A673 (cell line): ENCODE measurements at regions not wholly inside any gene's neighbourhood (a gene's known extent, or its start where the extent isn't known, plus 50 kb on each side); places are given as distances from the start of the nearest gene placed in this dataset.
A peak's percentile ranks its signal among the peaks of the same experiment; 100 is the strongest.

Experiments
- BruUV-seq: library from RNA; stranded (reverse); fragments of 400-500 nt; replicated peaks from 2 replicates; lab custom pipeline; 2021; lab: Mats Ljungman, UMichigan
- CTCF ChIA-PET: fragments of 300-600 bp; sonication (Branson Sonifier 250); formaldehyde crosslinking; loops from one replicate; lab custom pipeline; 2022; ENCODE audit warnings: antibody characterized with exemption; lab: Charles Lee
- POLR2A ChIA-PET: fragments of 300-600 bp; sonication (Branson Sonifier 250); formaldehyde crosslinking; loops from one replicate; lab custom pipeline; 2022; ENCODE audit warnings: antibody characterized with exemption; ENCODE audit not compliant: low non-redundant PET; lab: Charles Lee
- DNase-seq: peaks from one replicate; pipeline ENCODE4 v3.0.0-alpha.2; 2015; ENCODE audit warnings: low spot score
- H3K27ac ChIP-seq: fragments of 200-600 bp; sonication (generic); 2 replicates; pipeline ENCODE4 v1.5.1; 2016; ENCODE audit warnings: mixed run types, low read depth, mild to moderate bottlenecking, mixed read lengths, antibody characterized with exemption, low read length; ENCODE audit not compliant: poor library complexity, severe bottlenecking
- H3K27me3 ChIP-seq: fragments of 200-600 bp; sonication (generic); replicated peaks from 2 replicates; pipeline ENCODE4 v1.6.1; 2017; ENCODE audit warnings: mixed run types, low read depth, mild to moderate bottlenecking, mixed read lengths, antibody characterized with exemption, low read length; ENCODE audit not compliant: insufficient read depth, poor library complexity
- H3K36me3 ChIP-seq: fragments of 200-600 bp; sonication (generic); 2 replicates; pipeline ENCODE4 v1.6.1; 2016; ENCODE audit warnings: mixed run types, mild to moderate bottlenecking, mixed read lengths, antibody characterized with exemption, low read length; ENCODE audit not compliant: insufficient read depth, poor library complexity, severe bottlenecking
- H3K4me1 ChIP-seq: fragments of 200-600 bp; sonication (generic); 2 replicates; pipeline ENCODE4 v1.6.1; 2017; ENCODE audit warnings: mixed run types, mild to moderate bottlenecking, mixed read lengths, antibody characterized with exemption, low read length; ENCODE audit not compliant: insufficient read depth, poor library complexity, severe bottlenecking
- H3K4me3 ChIP-seq: fragments of 200-600 bp; sonication (generic); 2 replicates; pipeline ENCODE4 v1.5.1; 2016; ENCODE audit warnings: low read depth, mixed run types, mild to moderate bottlenecking, mixed read lengths, low read length; ENCODE audit not compliant: poor library complexity, severe bottlenecking
- H3K9me3 ChIP-seq: fragments of 200-600 bp; sonication (generic); 2 replicates; pipeline ENCODE4 v1.6.1; 2016; ENCODE audit warnings: mixed run types, low read depth, mild to moderate bottlenecking, mixed read lengths, antibody characterized with exemption, low read length; ENCODE audit not compliant: poor library complexity, severe bottlenecking
- EZH2 ChIP-seq: fragments of 200-600 bp; sonication (generic); IDR thresholded peaks from 2 replicates; pipeline ENCODE4 v1.6.1; 2017; ENCODE audit warnings: borderline replicate concordance, low read depth, mild to moderate bottlenecking, mixed read lengths, antibody characterized with exemption, low read length; ENCODE audit not compliant: poor library complexity, severe bottlenecking
- intact Hi-C: fragments of 100-400 bp; cut with micrococcal nuclease; formaldehyde crosslinking; loops from one replicate; pipeline ENCODE4 v1.10.0; 2022; ENCODE audit not compliant: unreplicated experiment
- TF ChIP-seq, protein P1 (sequence below): fragments of 300-800, 200-600 bp; sonication (generic); conservative IDR thresholded peaks from 2 replicates; pipeline ENCODE4 v1.5.1; 2017; ENCODE audit warnings: low read depth, mild to moderate bottlenecking, antibody characterized with exemption, low read length, moderate library complexity, mixed read lengths

DNA sequence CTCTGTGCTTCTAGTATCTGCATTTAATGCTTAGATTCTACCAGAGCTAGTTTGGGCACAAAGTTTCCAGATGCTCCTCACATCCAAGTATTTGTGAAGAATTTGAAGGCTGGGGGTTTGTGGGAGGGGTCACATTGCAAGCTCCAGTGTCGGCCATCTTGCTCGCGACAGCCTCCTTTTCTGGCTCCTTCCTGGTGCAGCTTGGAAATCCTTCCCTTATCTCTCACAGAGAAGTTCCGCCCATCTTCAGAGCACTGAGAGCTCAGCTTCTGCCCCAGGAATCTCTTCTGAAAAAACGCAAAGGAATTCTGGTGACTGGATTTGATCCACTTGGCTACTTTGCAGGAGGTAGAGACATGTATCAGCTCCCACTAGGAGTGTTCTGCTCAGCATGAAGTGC, 497.5 kb downstream of the TBC1D22A start:
- H3K9me3 ChIP-seq, result no peaks in the 10 kb centered on the region
- CTCF ChIA-PET, result no interaction called here
- peaks cover 9% of the 10 kb centered on the region for H3K27me3 ChIP-seq
- intact Hi-C loops, result no loop called here
- H3K4me3 ChIP-seq, result no peak overlapping the region
- no TSS peak for BruUV-seq
- H3K36me3 ChIP-seq, result no peaks in the 10 kb centered on the region
- no peak overlapping the region for H3K27ac ChIP-seq
- peak; percentile 15 for DNase-seq
- POLR2A ChIA-PET, result no interaction called here
- TF ChIP-seq EZH2, result no peak
- TF ChIP-seq, protein P1, sequence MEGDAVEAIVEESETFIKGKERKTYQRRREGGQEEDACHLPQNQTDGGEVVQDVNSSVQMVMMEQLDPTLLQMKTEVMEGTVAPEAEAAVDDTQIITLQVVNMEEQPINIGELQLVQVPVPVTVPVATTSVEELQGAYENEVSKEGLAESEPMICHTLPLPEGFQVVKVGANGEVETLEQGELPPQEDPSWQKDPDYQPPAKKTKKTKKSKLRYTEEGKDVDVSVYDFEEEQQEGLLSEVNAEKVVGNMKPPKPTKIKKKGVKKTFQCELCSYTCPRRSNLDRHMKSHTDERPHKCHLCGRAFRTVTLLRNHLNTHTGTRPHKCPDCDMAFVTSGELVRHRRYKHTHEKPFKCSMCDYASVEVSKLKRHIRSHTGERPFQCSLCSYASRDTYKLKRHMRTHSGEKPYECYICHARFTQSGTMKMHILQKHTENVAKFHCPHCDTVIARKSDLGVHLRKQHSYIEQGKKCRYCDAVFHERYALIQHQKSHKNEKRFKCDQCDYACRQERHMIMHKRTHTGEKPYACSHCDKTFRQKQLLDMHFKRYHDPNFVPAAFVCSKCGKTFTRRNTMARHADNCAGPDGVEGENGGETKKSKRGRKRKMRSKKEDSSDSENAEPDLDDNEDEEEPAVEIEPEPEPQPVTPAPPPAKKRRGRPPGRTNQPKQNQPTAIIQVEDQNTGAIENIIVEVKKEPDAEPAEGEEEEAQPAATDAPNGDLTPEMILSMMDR, result no peak
- no peaks in the 10 kb centered on the region for H3K4me1 ChIP-seq

DNA sequence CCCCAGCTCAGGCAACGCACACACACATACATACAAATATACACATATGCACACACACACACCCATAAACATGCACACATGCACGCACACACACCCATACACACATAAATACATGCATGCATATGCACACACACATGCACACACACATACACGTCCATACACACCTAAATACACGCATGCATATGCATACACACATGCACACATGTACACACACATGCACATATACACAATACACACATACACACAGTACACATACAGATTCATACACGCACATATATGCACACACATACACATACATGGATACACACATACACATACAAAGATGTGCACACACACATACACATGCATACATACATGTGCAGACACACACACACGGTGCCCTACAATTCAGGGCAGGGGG, 496.6 kb downstream of the TBC1D22A start:
- TF ChIP-seq, protein P1, result no peak
- TF ChIP-seq EZH2, result no peak
- no peaks in the 10 kb centered on the region for H3K4me1 ChIP-seq
- H3K36me3 ChIP-seq, result no peaks in the 10 kb centered on the region
- ChIA-PET CTCF (no interaction called here), POLR2A (no interaction called here)
- BruUV-seq, result no TSS peak
- peaks cover 8% of the 10 kb centered on the region for H3K27me3 ChIP-seq
- H3K9me3 ChIP-seq, result no peaks in the 10 kb centered on the region
- H3K4me3 ChIP-seq, result no peak overlapping the region
- intact Hi-C loops, result no loop called here
- no peak for DNase-seq
- H3K27ac ChIP-seq, result no peak overlapping the region

DNA sequence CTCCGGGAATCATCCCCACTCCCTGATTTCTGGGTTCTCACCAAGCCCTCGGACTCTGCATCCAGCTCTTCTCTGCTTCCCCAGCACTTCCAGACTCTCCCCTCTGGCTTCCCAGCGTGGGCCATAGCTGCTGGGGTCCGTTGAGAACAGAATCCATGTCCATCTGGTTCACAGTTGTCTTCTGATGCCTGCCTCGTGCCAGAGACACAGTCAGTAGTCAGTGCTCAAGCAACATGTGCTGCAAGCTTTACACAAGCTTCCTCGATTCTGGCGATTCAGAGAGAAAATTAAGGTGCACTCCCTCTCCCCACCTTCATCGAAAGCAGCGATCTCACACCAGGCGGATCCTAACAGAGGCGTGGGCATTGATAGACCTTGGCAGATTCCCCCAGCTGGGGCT, 495.5 kb downstream of the TBC1D22A start:
- intact Hi-C loops, result no loop called here
- Histone ChIP-seq H3K4me3 (no peak overlapping the region), H3K27me3 (peaks cover 4% of the 10 kb centered on the region), H3K4me1 (no peaks in the 10 kb centered on the region), H3K36me3 (no peaks in the 10 kb centered on the region), H3K27ac (no peak overlapping the region), H3K9me3 (no peaks in the 10 kb centered on the region)
- TF ChIP-seq EZH2, result no peak
- TF ChIP-seq, protein P1, result no peak
- ChIA-PET CTCF (no interaction called here), POLR2A (no interaction called here)
- DNase-seq, result no peak
- BruUV-seq, result no TSS peak
